Activated gamma-delta T cell treated with anti-CD3 and anti-CD28 coated beads, Interleukin-2, amount 50 U/mL, for 16 hours (primary cell): ENCODE measurements at regions not wholly inside any gene's neighbourhood (a gene's known extent, or its start where the extent isn't known, plus 50 kb on each side); places are given as distances from the start of the nearest gene placed in this dataset.
"Not testable (repeated sequence)": the region's sequence is repeated elsewhere in the genome, so short reads cannot be mapped to it uniquely, and the experiment has no call there.

Source experiments
- DNase-seq: peaks from one replicate; pipeline ENCODE4 v3.0.0-alpha.2; 2020; ENCODE audit warnings: low read depth

GRCh38 chr15:59830873-59831272 is 141.8 kb upstream of the BNIP2 start:
- DNase-seq: no peak

- no peak for DNase-seq
These were observed 141.0 kb upstream of the BNIP2 start for GRCh38 chr15:59830098-59830497.

- no peak for DNase-seq
These were observed 139.7 kb upstream of the BNIP2 start for GRCh38 chr15:59828861-59829260.

GRCh38 chr15:59828263-59828662 is 139.1 kb upstream of the BNIP2 start:
- DNase-seq: no peak

- DNase-seq: no peak
These were observed 136.8 kb upstream of the BNIP2 start for GRCh38 chr15:59825901-59826300.

- DNase-seq: no peak
These were observed 132.2 kb upstream of the BNIP2 start for GRCh38 chr15:59821286-59821685.

GRCh38 chr15:59819092-59819491 is 130.0 kb upstream of the BNIP2 start:
- no peak for DNase-seq

- DNase-seq: no peak
These were observed 129.2 kb upstream of the BNIP2 start for GRCh38 chr15:59818336-59818735.

- DNase-seq: no peak
These were observed 128.7 kb upstream of the BNIP2 start for GRCh38 chr15:59817834-59818233.

GRCh38 chr15:59817053-59817452 is 127.9 kb upstream of the BNIP2 start:
- no peak for DNase-seq

GRCh38 chr15:59814409-59814808 is 125.3 kb upstream of the BNIP2 start:
- DNase-seq: peak; percentile 4

GRCh38 chr15:59812889-59813288 is 123.8 kb upstream of the BNIP2 start:
- DNase-seq: no peak

GRCh38 chr15:59812250-59812870 is 123.2 kb upstream of the BNIP2 start:
- no peak for DNase-seq

GRCh38 chr15:59803293-59803966 is 114.3 kb upstream of the BNIP2 start:
- peak; percentile 37 for DNase-seq

- DNase-seq: no peak
These were observed 112.5 kb upstream of the BNIP2 start for GRCh38 chr15:59801649-59802048.

- DNase-seq: no peak
These were observed 109.4 kb upstream of the BNIP2 start for GRCh38 chr15:59798605-59798917.

GRCh38 chr15:59797756-59798604 is 108.9 kb upstream of the BNIP2 start:
- DNase-seq: no peak

GRCh38 chr15:59794229-59794886 is 105.2 kb upstream of the BNIP2 start:
- no peak for DNase-seq

GRCh38 chr15:59792359-59792758 is 103.2 kb upstream of the BNIP2 start:
- no peak for DNase-seq

- DNase-seq: no peak
These were observed 102.6 kb upstream of the BNIP2 start for GRCh38 chr15:59791755-59792154.

- no peak for DNase-seq
These were observed 102.0 kb upstream of the BNIP2 start for GRCh38 chr15:59791079-59791478.

GRCh38 chr15:59786466-59786865 is 97.3 kb upstream of the BNIP2 start:
- not testable (repeated sequence) for DNase-seq

- not testable (repeated sequence) for DNase-seq
These were observed 96.9 kb upstream of the BNIP2 start for GRCh38 chr15:59785981-59786380.
